EL (cell line): ENCODE measurements at regions not wholly inside any gene's neighbourhood (a gene's known extent, or its start where the extent isn't known, plus 50 kb on each side); places are given as distances from the start of the nearest gene placed in this dataset.
A peak's percentile ranks its signal among the peaks of the same experiment; 100 is the strongest.

Experiments used
- DNase-seq: peaks from one replicate; pipeline ENCODE4 v3.0.0-alpha.2; 2016

- DNase-seq: no peak
Observed at GRCh38 chr7:155901176-155901575, 88.9 kb upstream of the SHH start.

GRCh38 chr7:155899596-155899995 lies 87.3 kb upstream of the SHH start:
- no peak for DNase-seq

- DNase-seq: no peak
Observed at GRCh38 chr7:155897758-155898386, 85.6 kb upstream of the SHH start.

GRCh38 chr7:155896531-155897263 lies 84.4 kb upstream of the SHH start:
- no peak for DNase-seq

GRCh38 chr7:155893664-155894063 lies 81.4 kb upstream of the SHH start:
- no peak for DNase-seq

- DNase-seq: no peak
Observed at GRCh38 chr7:155893176-155893575, 80.9 kb upstream of the SHH start.

GRCh38 chr7:155889636-155890511 lies 77.6 kb upstream of the SHH start:
- DNase-seq: no peak

GRCh38 chr7:155887174-155887525 lies 74.9 kb upstream of the SHH start:
- DNase-seq: no peak

- no peak for DNase-seq
Observed at GRCh38 chr7:155886391-155887173, 74.3 kb upstream of the SHH start.

GRCh38 chr7:155885167-155886155 lies 73.2 kb upstream of the SHH start:
- peak; percentile 15 for DNase-seq

GRCh38 chr7:155884225-155885166 lies 72.2 kb upstream of the SHH start:
- no peak for DNase-seq

GRCh38 chr7:155883491-155884224 lies 71.4 kb upstream of the SHH start:
- DNase-seq: no peak

- peak; percentile 1 for DNase-seq
Observed at GRCh38 chr7:155882596-155882995, 70.3 kb upstream of the SHH start.

GRCh38 chr7:155881471-155882350 lies 69.4 kb upstream of the SHH start:
- no peak for DNase-seq

GRCh38 chr7:155880721-155881120 lies 68.5 kb upstream of the SHH start:
- no peak for DNase-seq

- DNase-seq: no peak
Observed at GRCh38 chr7:155879592-155879991, 67.3 kb upstream of the SHH start.

GRCh38 chr7:155878674-155879073 lies 66.4 kb upstream of the SHH start:
- no peak for DNase-seq

- DNase-seq: no peak
Observed at GRCh38 chr7:155878250-155878649, 66.0 kb upstream of the SHH start.

- no peak for DNase-seq
Observed at GRCh38 chr7:155877167-155877566, 64.9 kb upstream of the SHH start.
